OCI-LY7 (cell line): ENCODE measurements at regions not wholly inside any gene's neighbourhood (a gene's known extent, or its start where the extent isn't known, plus 50 kb on each side); places are given as distances from the start of the nearest gene placed in this dataset.
A peak's percentile ranks its signal among the peaks of the same experiment; 100 is the strongest.

Experiments used
- BruUV-seq: library from RNA; stranded (reverse); fragments of 400-500 nt; replicated peaks from 2 replicates; lab custom pipeline; 2021; lab: Mats Ljungman, UMichigan
- CTCF ChIA-PET: fragments of 300-600 bp; sonication (Branson Sonifier 250); formaldehyde crosslinking; loops from one replicate; lab custom pipeline; 2022; ENCODE audit warnings: antibody characterized with exemption; ENCODE audit not compliant: unreplicated experiment; lab: Charles Lee
- POLR2A ChIA-PET: fragments of 300-600 bp; sonication (Branson Sonifier 250); formaldehyde crosslinking; loops from one replicate; lab custom pipeline; 2022; ENCODE audit warnings: antibody characterized with exemption; lab: Charles Lee
- DNase-seq: peaks from one replicate; pipeline ENCODE4 v3.0.0-alpha.2; 2015; ENCODE audit warnings: low spot score
- H2AFZ ChIP-seq: fragments of 200-600 bp; sonication (generic), shearing (Covaris generic); 2 replicates; pipeline ENCODE4 v1.6.1; 2014; ENCODE audit warnings: mild to moderate bottlenecking, antibody characterized with exemption, low read length, moderate library complexity
- H3K27ac ChIP-seq: fragments of 200-600 bp; sonication (generic); 2 replicates; pipeline ENCODE4 v1.5.1; 2014; ENCODE audit warnings: mixed run types, low read depth, mild to moderate bottlenecking, moderate library complexity, low read length, inconsistent platforms; ENCODE audit not compliant: poor library complexity, severe bottlenecking
- H3K36me3 ChIP-seq: fragments of 200-600 bp; sonication (generic); 2 replicates; pipeline ENCODE4 v1.6.1; 2014; ENCODE audit warnings: mild to moderate bottlenecking, antibody characterized with exemption, low read length, moderate library complexity, mixed read lengths; ENCODE audit not compliant: insufficient read depth
- H3K4me1 ChIP-seq: fragments of 200-600 bp; sonication (generic); 2 replicates; pipeline ENCODE4 v1.5.1; 2014; ENCODE audit warnings: mild to moderate bottlenecking, low read length; ENCODE audit not compliant: insufficient read depth, poor library complexity, severe bottlenecking
- H3K4me2 ChIP-seq: fragments of 200-600 bp; sonication (generic); 2 replicates; pipeline ENCODE4 v1.6.1; 2014; ENCODE audit warnings: mild to moderate bottlenecking, low read length
- H3K4me3 ChIP-seq: fragments of 200-600 bp; sonication (generic); 2 replicates; pipeline ENCODE4 v1.5.1; 2014; ENCODE audit warnings: mild to moderate bottlenecking, low read depth, low read length; ENCODE audit not compliant: poor library complexity, severe bottlenecking
- H3K79me2 ChIP-seq: fragments of 200-600 bp; sonication (generic); 2 replicates; pipeline ENCODE4 v1.6.1; 2016; ENCODE audit warnings: low read depth, mild to moderate bottlenecking, low read length, moderate library complexity, mixed read lengths; ENCODE audit not compliant: insufficient read depth
- H3K9me2 ChIP-seq: fragments of 200-600 bp; sonication (generic); 2 replicates; pipeline ENCODE4 v1.6.1; 2016; ENCODE audit warnings: mild to moderate bottlenecking, low read length, mixed read lengths; ENCODE audit not compliant: insufficient read depth
- H3K9me3 ChIP-seq: fragments of 200-600 bp; sonication (generic); 2 replicates; pipeline ENCODE4 v1.6.1; 2014; ENCODE audit warnings: mild to moderate bottlenecking, mixed run types, low read length, mixed read lengths
- H4K20me1 ChIP-seq: fragments of 200-600 bp; sonication (generic); 2 replicates; pipeline ENCODE4 v1.6.1; 2014; ENCODE audit warnings: mild to moderate bottlenecking, antibody characterized with exemption, low read length, moderate library complexity, mixed read lengths; ENCODE audit not compliant: insufficient read depth
- EZH2phosphoT487 ChIP-seq: fragments of 200-600 bp; sonication (generic); IDR thresholded peaks from 2 replicates; pipeline ENCODE4 v1.6.1; 2018; ENCODE audit warnings: low read depth, borderline replicate concordance, mild to moderate bottlenecking, mixed run types, antibody characterized with exemption, low read length, moderate library complexity, mixed read lengths
- intact Hi-C: fragments of 100-400 bp; cut with micrococcal nuclease; formaldehyde crosslinking; loops from one replicate; pipeline ENCODE4 v1.10.0; 2022; ENCODE audit not compliant: unreplicated experiment
- TF ChIP-seq, protein P1 (sequence below): fragments of 200-600 bp; sonication (generic); conservative IDR thresholded peaks from 2 replicates; pipeline ENCODE4 v1.5.1; 2014; ENCODE audit warnings: mild to moderate bottlenecking, antibody characterized with exemption, low read length, moderate library complexity, mixed read lengths

DNA sequence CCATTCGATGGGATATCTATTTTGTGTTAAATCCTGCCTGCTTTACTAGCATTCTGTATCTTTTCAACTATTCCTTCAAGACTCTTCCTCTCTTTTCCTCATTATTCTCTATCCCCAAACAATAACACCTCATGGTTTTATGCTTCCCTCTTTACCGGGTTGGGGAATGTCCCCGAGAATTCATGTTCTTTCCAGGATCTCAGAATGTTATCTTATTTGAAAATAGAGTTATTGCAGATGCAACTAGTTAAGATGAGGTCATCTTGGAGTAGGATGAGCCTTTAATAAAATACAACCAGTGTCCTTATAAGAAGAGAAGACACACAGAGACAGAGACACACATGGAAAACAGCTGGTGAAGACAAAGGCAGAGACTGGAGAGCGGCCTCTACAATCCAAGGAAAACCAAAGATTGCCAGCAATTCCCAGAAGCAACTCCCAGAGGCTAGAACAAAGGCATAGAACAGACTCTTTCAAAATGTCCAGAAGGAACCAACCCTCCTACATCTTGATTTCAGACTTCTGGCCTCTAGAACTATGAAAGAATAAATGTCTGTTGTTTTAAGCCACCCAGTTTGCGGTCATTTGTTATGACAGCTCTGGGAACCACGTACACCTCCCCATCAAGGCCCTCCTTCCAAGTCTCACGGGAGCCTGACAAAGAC lies 126.8 kb upstream of the TNFAIP3 start:
- POLR2A ChIA-PET = interaction anchor here (0.8 kb wide), 2 partner anchors 9 to 18 kb away, joined by 3 read pairs; no protein-coding TSS in a partner anchor
- intact Hi-C loops = no loop called here
- no peaks in the 10 kb centered on the region for H3K9me2 ChIP-seq
- no peak overlapping the region for H3K4me3 ChIP-seq
- no peaks in the 10 kb centered on the region for H4K20me1 ChIP-seq
- no peaks in the 10 kb centered on the region for H3K9me3 ChIP-seq
- TF ChIP-seq EZH2phosphoT487 = no peak
- TF ChIP-seq, protein P1, sequence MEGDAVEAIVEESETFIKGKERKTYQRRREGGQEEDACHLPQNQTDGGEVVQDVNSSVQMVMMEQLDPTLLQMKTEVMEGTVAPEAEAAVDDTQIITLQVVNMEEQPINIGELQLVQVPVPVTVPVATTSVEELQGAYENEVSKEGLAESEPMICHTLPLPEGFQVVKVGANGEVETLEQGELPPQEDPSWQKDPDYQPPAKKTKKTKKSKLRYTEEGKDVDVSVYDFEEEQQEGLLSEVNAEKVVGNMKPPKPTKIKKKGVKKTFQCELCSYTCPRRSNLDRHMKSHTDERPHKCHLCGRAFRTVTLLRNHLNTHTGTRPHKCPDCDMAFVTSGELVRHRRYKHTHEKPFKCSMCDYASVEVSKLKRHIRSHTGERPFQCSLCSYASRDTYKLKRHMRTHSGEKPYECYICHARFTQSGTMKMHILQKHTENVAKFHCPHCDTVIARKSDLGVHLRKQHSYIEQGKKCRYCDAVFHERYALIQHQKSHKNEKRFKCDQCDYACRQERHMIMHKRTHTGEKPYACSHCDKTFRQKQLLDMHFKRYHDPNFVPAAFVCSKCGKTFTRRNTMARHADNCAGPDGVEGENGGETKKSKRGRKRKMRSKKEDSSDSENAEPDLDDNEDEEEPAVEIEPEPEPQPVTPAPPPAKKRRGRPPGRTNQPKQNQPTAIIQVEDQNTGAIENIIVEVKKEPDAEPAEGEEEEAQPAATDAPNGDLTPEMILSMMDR = no peak
- no peak overlapping the region for H3K4me2 ChIP-seq
- no peaks in the 10 kb centered on the region for H3K36me3 ChIP-seq
- no peaks in the 10 kb centered on the region for H3K79me2 ChIP-seq
- no peak for DNase-seq
- no peak overlapping the region for H3K27ac ChIP-seq
- CTCF ChIA-PET = no interaction called here
- no TSS peak for BruUV-seq
- H2AFZ ChIP-seq = no peak overlapping the region
- peaks cover 20% of the 10 kb centered on the region for H3K4me1 ChIP-seq

DNA sequence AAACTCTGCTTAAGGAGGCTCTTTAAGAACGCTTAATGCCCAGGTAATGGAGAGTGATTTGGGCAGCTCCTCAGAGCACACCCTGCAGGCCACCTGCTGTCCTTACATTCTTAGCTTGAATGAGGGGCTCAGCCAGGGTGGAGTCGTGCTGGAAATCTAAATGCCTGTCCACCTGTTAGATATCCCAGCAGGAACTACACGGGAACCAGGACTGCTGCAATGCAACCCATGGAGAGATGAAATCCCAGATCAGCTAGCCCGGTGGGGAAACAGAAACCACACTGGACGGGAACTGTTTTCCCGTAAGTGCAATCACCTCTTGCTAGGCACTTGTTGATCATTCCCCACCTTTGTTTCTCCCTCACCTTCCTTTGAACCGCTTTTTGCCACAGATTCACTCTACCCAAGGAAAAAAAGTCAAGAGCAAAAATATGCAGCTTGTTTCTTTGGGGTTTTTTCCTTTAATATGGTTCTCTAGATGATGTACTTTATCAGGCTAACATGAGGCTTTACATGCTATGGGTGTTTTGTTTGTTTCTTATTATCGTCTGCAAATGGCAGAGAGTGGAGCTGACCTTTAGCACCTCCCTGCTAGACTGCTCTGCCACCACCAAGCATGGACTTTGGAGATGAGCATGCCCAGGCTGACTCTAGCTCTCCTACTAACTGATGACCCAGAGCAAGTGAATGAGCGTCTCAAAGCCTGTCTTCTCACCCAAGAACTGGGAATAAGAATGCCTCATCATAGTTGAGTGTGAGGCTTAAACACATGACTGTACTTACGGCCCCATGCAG lies 125.9 kb upstream of the TNFAIP3 start:
- Histone ChIP-seq H3K27ac (no peak overlapping the region), H2AFZ (no peak overlapping the region), H3K36me3 (no peaks in the 10 kb centered on the region), H3K4me2 (no peak overlapping the region), H3K79me2 (no peaks in the 10 kb centered on the region), H3K4me3 (no peak overlapping the region), H3K4me1 (peaks cover 14% of the 10 kb centered on the region), H4K20me1 (no peaks in the 10 kb centered on the region), H3K9me3 (no peaks in the 10 kb centered on the region), H3K9me2 (no peaks in the 10 kb centered on the region)
- no peak for DNase-seq
- CTCF ChIA-PET = no interaction called here
- BruUV-seq = no TSS peak
- TF ChIP-seq, protein P1 = peak; percentile 33; the same call in 1 of the 2 replicates
- TF ChIP-seq EZH2phosphoT487 = no peak
- intact Hi-C loops = no loop called here
- POLR2A ChIA-PET = interaction anchor here (0.8 kb wide), 2 partner anchors 10 to 17 kb away, joined by 3 read pairs; no protein-coding TSS in a partner anchor
